Liver (tissue), 8 donors: ENCODE measurements at regions not wholly inside any gene's neighbourhood (a gene's known extent, or its start where the extent isn't known, plus 50 kb on each side); places are given as distances from the start of the nearest gene placed in this dataset.

Experiments used
- DNase-seq: peaks from one replicate; pipeline ENCODE4 v3.0.0-alpha.2; 2017; ENCODE audit warnings: low spot score
- H3K27ac ChIP-seq, 2 donors: one replicate each; pipeline ENCODE4 v1.7.0; 2013; ENCODE audit warnings: inconsistent platforms in 2 of 2, low read length in 2 of 2, control low read depth in 1 of 2, low read depth in 1 of 2, mild to moderate bottlenecking in 1 of 2
- H3K27me3 ChIP-seq, 4 donors: one replicate each; pipeline versions ENCODE4 v1.6.1 to v1.7.0; 2013; ENCODE audit warnings: low read length in 3 of 4, inconsistent platforms in 1 of 4, mild to moderate bottlenecking in 1 of 4, moderate library complexity in 1 of 4; ENCODE audit not compliant: control insufficient read depth in 4 of 4, insufficient read depth in 4 of 4
- H3K36me3 ChIP-seq, 4 donors: one replicate each; pipeline versions ENCODE4 v1.6.1 to v1.7.0; 2013; ENCODE audit warnings: low read length in 3 of 4, mild to moderate bottlenecking in 3 of 4, low read depth in 1 of 4, moderate library complexity in 1 of 4; ENCODE audit not compliant: control insufficient read depth in 4 of 4, insufficient read depth in 3 of 4
- H3K4me1 ChIP-seq, 4 donors: one replicate each; pipeline versions ENCODE4 v1.6.1 to v1.7.0; 2013; ENCODE audit warnings: low read length in 3 of 4, mild to moderate bottlenecking in 3 of 4, moderate library complexity in 1 of 4; ENCODE audit not compliant: control insufficient read depth in 4 of 4, insufficient read depth in 4 of 4
- H3K4me3 ChIP-seq, 3 donors: one replicate each; pipeline versions ENCODE4 v1.6.1 to v1.7.0; 2013; ENCODE audit warnings: low read length in 3 of 3, control low read depth in 1 of 3, low read depth in 1 of 3, mild to moderate bottlenecking in 1 of 3
- H3K9ac ChIP-seq, 2 donors: one replicate each; pipeline ENCODE4 v1.7.0; 2013; ENCODE audit warnings: low read length in 2 of 2, mild to moderate bottlenecking in 2 of 2, moderate library complexity in 2 of 2, control low read depth in 1 of 2, low read depth in 1 of 2
- H3K9me3 ChIP-seq, 4 donors: one replicate each; pipeline versions ENCODE4 v1.6.1 to v1.7.0; 2013; ENCODE audit warnings: low read length in 3 of 4; ENCODE audit not compliant: control insufficient read depth in 4 of 4
- EGR1 ChIP-seq, 2 donors: IDR thresholded peaks; 2 replicates each; pipeline ENCODE4 v1.6.1; 2016 to 2018; ENCODE audit warnings: antibody characterized with exemption in 2 of 2, low read depth in 2 of 2
- FOXA1 ChIP-seq: IDR thresholded peaks from 2 replicates; pipeline ENCODE4 v1.6.1; 2016; ENCODE audit warnings: antibody characterized with exemption
- FOXA2 ChIP-seq: IDR thresholded peaks from 2 replicates; pipeline ENCODE4 v1.6.1; 2016; ENCODE audit warnings: antibody characterized with exemption
- GABPA ChIP-seq, 2 donors: IDR thresholded peaks in 1 of 2; conservative IDR thresholded peaks in 1 of 2; 2 replicates each; pipeline ENCODE4 v1.6.1; 2016; ENCODE audit warnings: antibody characterized with exemption in 2 of 2, mild to moderate bottlenecking in 1 of 2, moderate library complexity in 1 of 2
- HNF4A ChIP-seq, 2 donors: conservative IDR thresholded peaks; 2 replicates each; pipeline ENCODE4 v1.6.1; 2016; ENCODE audit warnings: antibody characterized with exemption in 2 of 2, mild to moderate bottlenecking in 2 of 2
- HNF4G ChIP-seq: IDR thresholded peaks from 2 replicates; pipeline ENCODE4 v1.6.1; 2016; ENCODE audit warnings: antibody characterized with exemption
- JUND ChIP-seq, 2 donors: IDR thresholded peaks; 2 replicates each; pipeline ENCODE4 v1.6.1; 2016; ENCODE audit warnings: antibody characterized with exemption in 2 of 2
- NR2F2 ChIP-seq: IDR thresholded peaks from 2 replicates; pipeline ENCODE4 v1.6.1; 2016; ENCODE audit warnings: antibody characterized with exemption
- RAD21 ChIP-seq, 2 donors: IDR thresholded peaks; 2 replicates each; pipeline ENCODE4 v1.6.1; 2016; ENCODE audit warnings: antibody characterized with exemption in 2 of 2, mild to moderate bottlenecking in 2 of 2
- RXRA ChIP-seq, 2 donors: IDR thresholded peaks; 2 replicates each; pipeline ENCODE4 v1.6.1; 2017 to 2018; ENCODE audit warnings: antibody characterized with exemption in 2 of 2, mild to moderate bottlenecking in 1 of 2
- SP1 ChIP-seq: IDR thresholded peaks from 2 replicates; pipeline ENCODE4 v1.6.1; 2018; ENCODE audit warnings: antibody characterized with exemption, mild to moderate bottlenecking
- TAF1 ChIP-seq: conservative IDR thresholded peaks from 2 replicates; pipeline ENCODE4 v1.6.1; 2016; ENCODE audit warnings: antibody characterized with exemption, mild to moderate bottlenecking
- YY1 ChIP-seq: IDR thresholded peaks from 2 replicates; pipeline ENCODE4 v1.6.1; 2016; ENCODE audit warnings: antibody characterized with exemption, mild to moderate bottlenecking
- WGBS: extraction: QIAGEN DNeasy Blood & Tissue Kit; methylation state at CpG from one replicate; pipeline ENCODE4 v1.1.7; 2013; 5-methylcytosine and 5-hydroxymethylcytosine counted together
- TF ChIP-seq, protein P1 (sequence below): fragments of 150-350 bp; IDR thresholded peaks from 2 replicates; pipeline ENCODE4 v1.5.1; 2017; ENCODE audit warnings: improper control_type of control experiment, low read depth, low read length; ENCODE audit not compliant: missing input control
- TF ChIP-seq, protein P2 (sequence below): IDR thresholded peaks from 2 replicates; pipeline ENCODE4 v1.6.1; 2016; ENCODE audit warnings: antibody characterized with exemption
- TF ChIP-seq, protein P3 (sequence below): IDR thresholded peaks from 2 replicates; pipeline ENCODE4 v1.6.1; 2016; ENCODE audit warnings: antibody characterized with exemption
- TF ChIP-seq, protein P4 (sequence below): IDR thresholded peaks from 2 replicates; pipeline ENCODE4 v1.6.1; 2016; ENCODE audit warnings: antibody characterized with exemption, mild to moderate bottlenecking
- TF ChIP-seq, protein P5 (sequence below): IDR thresholded peaks from 2 replicates; pipeline ENCODE4 v1.6.1; 2016; ENCODE audit warnings: antibody characterized with exemption
- donor health status: healthy.
- donor health status: healthy.
- donor health status: healthy.
- donor health status: healthy.
- donor health status: healthy.

DNA sequence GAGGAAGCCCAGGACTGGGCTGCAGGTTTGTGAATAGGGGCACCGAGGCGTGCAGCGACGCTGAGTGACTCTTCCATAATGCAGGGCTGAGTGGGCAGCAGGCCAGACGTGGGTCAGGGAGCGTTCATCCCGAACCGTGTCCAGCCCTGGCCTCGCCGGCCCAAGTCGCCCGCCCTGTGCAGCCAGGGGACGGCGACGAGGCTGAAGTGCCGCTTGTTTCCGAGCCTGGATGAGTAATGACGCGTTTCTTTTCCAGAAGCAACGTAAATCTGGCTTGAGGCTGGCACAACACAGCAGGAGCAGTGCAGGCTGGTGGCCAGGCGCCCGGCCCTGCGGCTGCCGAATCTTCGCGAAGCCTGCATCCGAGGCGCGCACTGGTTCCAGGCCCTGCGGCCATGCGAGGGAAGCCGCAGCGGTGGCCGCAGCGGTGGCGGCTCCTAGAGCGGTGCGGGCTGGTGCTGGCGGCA lies 74.0 kb upstream of the SEC61G start:
- no peaks in the 10 kb centered on the region for H3K4me1 ChIP-seq
- 90% methylated on average over 39 of the region's 39 CpGs for WGBS
- H3K27me3 ChIP-seq = no peaks in the 10 kb centered on the region
- no peak overlapping the region for H3K27ac ChIP-seq
- no peak overlapping the region for H3K9ac ChIP-seq
- no peak for DNase-seq
- no peaks in the 10 kb centered on the region for H3K36me3 ChIP-seq
- no peak overlapping the region for H3K4me3 ChIP-seq
- no peaks in the 10 kb centered on the region for H3K9me3 ChIP-seq
- TF ChIP-seq TAF1 (no peak), HNF4A (conservative IDR thresholded peaks at IDR 0.05) (no peak), NR2F2 (no peak), YY1 (no peak), SP1 (no peak), FOXA2 (no peak), EGR1 (IDR thresholded peaks at IDR 0.05; ENCODE audit: low read depth in 2 of 2) (no peak), FOXA1 (no peak), GABPA (IDR thresholded peaks at IDR 0.05 in 1 of 2, conservative IDR thresholded peaks at IDR 0.05 in 1 of 2) (no peak), JUND (IDR thresholded peaks at IDR 0.05) (no peak), RXRA (IDR thresholded peaks at IDR 0.05) (no peak), RAD21 (IDR thresholded peaks at IDR 0.05) (no peak), HNF4G (no peak)
- TF ChIP-seq, protein P1, sequence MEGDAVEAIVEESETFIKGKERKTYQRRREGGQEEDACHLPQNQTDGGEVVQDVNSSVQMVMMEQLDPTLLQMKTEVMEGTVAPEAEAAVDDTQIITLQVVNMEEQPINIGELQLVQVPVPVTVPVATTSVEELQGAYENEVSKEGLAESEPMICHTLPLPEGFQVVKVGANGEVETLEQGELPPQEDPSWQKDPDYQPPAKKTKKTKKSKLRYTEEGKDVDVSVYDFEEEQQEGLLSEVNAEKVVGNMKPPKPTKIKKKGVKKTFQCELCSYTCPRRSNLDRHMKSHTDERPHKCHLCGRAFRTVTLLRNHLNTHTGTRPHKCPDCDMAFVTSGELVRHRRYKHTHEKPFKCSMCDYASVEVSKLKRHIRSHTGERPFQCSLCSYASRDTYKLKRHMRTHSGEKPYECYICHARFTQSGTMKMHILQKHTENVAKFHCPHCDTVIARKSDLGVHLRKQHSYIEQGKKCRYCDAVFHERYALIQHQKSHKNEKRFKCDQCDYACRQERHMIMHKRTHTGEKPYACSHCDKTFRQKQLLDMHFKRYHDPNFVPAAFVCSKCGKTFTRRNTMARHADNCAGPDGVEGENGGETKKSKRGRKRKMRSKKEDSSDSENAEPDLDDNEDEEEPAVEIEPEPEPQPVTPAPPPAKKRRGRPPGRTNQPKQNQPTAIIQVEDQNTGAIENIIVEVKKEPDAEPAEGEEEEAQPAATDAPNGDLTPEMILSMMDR = no peak
- TF ChIP-seq, protein P2, sequence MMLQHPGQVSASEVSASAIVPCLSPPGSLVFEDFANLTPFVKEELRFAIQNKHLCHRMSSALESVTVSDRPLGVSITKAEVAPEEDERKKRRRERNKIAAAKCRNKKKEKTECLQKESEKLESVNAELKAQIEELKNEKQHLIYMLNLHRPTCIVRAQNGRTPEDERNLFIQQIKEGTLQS = no peak
- TF ChIP-seq, protein P3, sequence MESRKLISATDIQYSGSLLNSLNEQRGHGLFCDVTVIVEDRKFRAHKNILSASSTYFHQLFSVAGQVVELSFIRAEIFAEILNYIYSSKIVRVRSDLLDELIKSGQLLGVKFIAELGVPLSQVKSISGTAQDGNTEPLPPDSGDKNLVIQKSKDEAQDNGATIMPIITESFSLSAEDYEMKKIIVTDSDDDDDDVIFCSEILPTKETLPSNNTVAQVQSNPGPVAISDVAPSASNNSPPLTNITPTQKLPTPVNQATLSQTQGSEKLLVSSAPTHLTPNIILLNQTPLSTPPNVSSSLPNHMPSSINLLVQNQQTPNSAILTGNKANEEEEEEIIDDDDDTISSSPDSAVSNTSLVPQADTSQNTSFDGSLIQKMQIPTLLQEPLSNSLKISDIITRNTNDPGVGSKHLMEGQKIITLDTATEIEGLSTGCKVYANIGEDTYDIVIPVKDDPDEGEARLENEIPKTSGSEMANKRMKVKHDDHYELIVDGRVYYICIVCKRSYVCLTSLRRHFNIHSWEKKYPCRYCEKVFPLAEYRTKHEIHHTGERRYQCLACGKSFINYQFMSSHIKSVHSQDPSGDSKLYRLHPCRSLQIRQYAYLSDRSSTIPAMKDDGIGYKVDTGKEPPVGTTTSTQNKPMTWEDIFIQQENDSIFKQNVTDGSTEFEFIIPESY = no peak
- TF ChIP-seq, protein P4, sequence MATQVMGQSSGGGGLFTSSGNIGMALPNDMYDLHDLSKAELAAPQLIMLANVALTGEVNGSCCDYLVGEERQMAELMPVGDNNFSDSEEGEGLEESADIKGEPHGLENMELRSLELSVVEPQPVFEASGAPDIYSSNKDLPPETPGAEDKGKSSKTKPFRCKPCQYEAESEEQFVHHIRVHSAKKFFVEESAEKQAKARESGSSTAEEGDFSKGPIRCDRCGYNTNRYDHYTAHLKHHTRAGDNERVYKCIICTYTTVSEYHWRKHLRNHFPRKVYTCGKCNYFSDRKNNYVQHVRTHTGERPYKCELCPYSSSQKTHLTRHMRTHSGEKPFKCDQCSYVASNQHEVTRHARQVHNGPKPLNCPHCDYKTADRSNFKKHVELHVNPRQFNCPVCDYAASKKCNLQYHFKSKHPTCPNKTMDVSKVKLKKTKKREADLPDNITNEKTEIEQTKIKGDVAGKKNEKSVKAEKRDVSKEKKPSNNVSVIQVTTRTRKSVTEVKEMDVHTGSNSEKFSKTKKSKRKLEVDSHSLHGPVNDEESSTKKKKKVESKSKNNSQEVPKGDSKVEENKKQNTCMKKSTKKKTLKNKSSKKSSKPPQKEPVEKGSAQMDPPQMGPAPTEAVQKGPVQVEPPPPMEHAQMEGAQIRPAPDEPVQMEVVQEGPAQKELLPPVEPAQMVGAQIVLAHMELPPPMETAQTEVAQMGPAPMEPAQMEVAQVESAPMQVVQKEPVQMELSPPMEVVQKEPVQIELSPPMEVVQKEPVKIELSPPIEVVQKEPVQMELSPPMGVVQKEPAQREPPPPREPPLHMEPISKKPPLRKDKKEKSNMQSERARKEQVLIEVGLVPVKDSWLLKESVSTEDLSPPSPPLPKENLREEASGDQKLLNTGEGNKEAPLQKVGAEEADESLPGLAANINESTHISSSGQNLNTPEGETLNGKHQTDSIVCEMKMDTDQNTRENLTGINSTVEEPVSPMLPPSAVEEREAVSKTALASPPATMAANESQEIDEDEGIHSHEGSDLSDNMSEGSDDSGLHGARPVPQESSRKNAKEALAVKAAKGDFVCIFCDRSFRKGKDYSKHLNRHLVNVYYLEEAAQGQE = no peak
- TF ChIP-seq, protein P5, sequence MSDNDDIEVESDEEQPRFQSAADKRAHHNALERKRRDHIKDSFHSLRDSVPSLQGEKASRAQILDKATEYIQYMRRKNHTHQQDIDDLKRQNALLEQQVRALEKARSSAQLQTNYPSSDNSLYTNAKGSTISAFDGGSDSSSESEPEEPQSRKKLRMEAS = no peak
